Esophagus squamous epithelium (tissue), 5 donors: ENCODE measurements at regions not wholly inside any gene's neighbourhood (a gene's known extent, or its start where the extent isn't known, plus 50 kb on each side); places are given as distances from the start of the nearest gene placed in this dataset.

Experiments used
- DNase-seq: peaks from one replicate; lab custom pipeline; 2025; lab: John Stamatoyannopoulos, UW
- H3K27ac ChIP-seq, 4 donors: fragments of 200-600 bp; sonication (generic); one replicate each; pipeline ENCODE4 v1.5.1; 2016 to 2019; ENCODE audit warnings: mild to moderate bottlenecking in 1 of 4
- H3K27me3 ChIP-seq, 4 donors: fragments of 200-600 bp; sonication (generic); 1 replicate in 3 of 4; 2 replicates in 1 of 4; pipeline versions ENCODE4 v1.5.1 to v1.6.0; 2017 to 2021; ENCODE audit warnings: antibody characterized with exemption in 1 of 4
- H3K36me3 ChIP-seq, 3 donors: fragments of 200-600 bp; sonication (generic); one replicate each; pipeline ENCODE4 v1.5.1; 2016 to 2019
- H3K4me1 ChIP-seq, 3 donors: fragments of 200-600 bp; sonication (generic); one replicate each; pipeline ENCODE4 v1.5.1; 2017 to 2019
- H3K4me3 ChIP-seq, 4 donors: fragments of 200-600 bp; sonication (generic); 1 replicate in 3 of 4; 2 replicates in 1 of 4; pipeline ENCODE4 v1.5.1; 2016 to 2019; ENCODE audit warnings: mild to moderate bottlenecking in 2 of 4, moderate library complexity in 1 of 4
- H3K9me3 ChIP-seq, 3 donors: fragments of 200-600 bp; sonication (generic); one replicate each; pipeline ENCODE4 v1.5.1; 2016 to 2019
- POLR2A ChIP-seq, 4 donors: fragments of 450-650 bp; IDR thresholded peaks; one replicate each; pipeline ENCODE4 v1.6.1; 2017; ENCODE audit warnings: antibody characterized with exemption in 4 of 4, mild to moderate bottlenecking in 4 of 4, moderate library complexity in 3 of 4
- WGBS, 2 donors: methylation state at CpG; one replicate each; pipeline ENCODE4 v1.1.5; 2018; 5-methylcytosine and 5-hydroxymethylcytosine counted together
- intact Hi-C: fragments of 100-400 bp; cut with DNase I; formaldehyde crosslinking; loops from one replicate; pipeline ENCODE4 v1.15.0; 2022
- TF ChIP-seq, protein P1 (sequence below), 6 experiments: fragments of 450-650 bp in 4 of 6; fragments of 200-600 bp in 2 of 6; sonication (generic) in 2 of 6; IDR thresholded peaks; one replicate each; pipeline ENCODE4 v1.5.1; 2016 to 2019; ENCODE audit warnings: antibody characterized with exemption in 6 of 6, mild to moderate bottlenecking in 4 of 6, moderate library complexity in 4 of 6
- donor health status: DM: yes; HTN: yes; CAD: no.

GRCh38 chr18:45357686-45358470 is 257.4 kb upstream of the SLC14A2 start:
- Histone ChIP-seq H3K27me3 (peaks cover 0 to under 1% (median 0%) of the 10 kb centered on the region in 4 donors), H3K27ac (no peak overlapping the region), H3K9me3 (no peaks in the 10 kb centered on the region), H3K36me3 (no peaks in the 10 kb centered on the region), H3K4me3 (no peak overlapping the region), H3K4me1 (peaks cover 0 to 22% (median 0%) of the 10 kb centered on the region in 3 donors)
- intact Hi-C loops, result no loop called here
- DNase-seq, result no peak
- 43 to 54% methylated on average over 5 of the region's 5 CpGs for WGBS, 2 donors
- TF ChIP-seq POLR2A (IDR thresholded peaks at IDR 0.05), result no peak
- TF ChIP-seq, protein P1, sequence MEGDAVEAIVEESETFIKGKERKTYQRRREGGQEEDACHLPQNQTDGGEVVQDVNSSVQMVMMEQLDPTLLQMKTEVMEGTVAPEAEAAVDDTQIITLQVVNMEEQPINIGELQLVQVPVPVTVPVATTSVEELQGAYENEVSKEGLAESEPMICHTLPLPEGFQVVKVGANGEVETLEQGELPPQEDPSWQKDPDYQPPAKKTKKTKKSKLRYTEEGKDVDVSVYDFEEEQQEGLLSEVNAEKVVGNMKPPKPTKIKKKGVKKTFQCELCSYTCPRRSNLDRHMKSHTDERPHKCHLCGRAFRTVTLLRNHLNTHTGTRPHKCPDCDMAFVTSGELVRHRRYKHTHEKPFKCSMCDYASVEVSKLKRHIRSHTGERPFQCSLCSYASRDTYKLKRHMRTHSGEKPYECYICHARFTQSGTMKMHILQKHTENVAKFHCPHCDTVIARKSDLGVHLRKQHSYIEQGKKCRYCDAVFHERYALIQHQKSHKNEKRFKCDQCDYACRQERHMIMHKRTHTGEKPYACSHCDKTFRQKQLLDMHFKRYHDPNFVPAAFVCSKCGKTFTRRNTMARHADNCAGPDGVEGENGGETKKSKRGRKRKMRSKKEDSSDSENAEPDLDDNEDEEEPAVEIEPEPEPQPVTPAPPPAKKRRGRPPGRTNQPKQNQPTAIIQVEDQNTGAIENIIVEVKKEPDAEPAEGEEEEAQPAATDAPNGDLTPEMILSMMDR (IDR thresholded peaks at IDR 0.05), result no peak

DNA sequence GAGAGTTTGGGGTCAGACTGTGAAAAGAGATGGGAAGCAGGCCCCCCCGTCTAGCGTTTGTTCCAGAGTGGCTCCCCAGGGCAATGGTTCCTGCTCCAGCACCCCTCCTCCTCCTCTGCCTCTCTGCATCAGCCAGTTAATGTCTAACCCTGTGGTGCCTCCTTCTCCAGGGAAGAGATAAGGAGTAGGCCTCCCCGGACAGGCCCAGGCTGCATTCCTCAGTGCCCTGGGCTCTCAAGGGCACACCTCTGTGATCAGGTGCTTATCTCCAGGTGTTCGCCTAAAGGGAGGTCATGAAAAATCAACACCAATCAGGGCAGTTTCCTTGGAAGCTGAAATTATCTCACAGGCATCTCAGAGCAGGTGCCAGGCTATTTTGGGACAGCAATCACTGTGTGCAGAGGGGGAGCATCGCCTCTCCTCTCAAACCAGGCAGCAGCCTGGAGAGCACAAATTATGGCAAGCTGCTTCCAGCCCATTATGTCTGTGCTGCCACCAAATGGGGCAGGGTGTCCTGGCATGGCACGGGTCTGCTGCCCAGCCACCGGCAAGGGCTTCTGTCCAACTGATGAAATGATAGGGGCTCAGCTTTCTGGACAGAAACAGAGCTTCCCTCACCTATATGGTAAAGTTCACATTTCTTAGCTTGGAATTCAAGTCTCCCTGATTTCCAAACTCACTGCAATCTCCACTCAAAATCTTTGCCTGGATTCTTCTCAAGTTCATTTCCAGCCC is 255.8 kb upstream of the SLC14A2 start:
- H3K27me3 ChIP-seq, result peaks cover 0 to 3% (median 0%) of the 10 kb centered on the region in 4 donors
- peaks cover 0 to 10% (median 0%) of the 10 kb centered on the region in 3 donors for H3K4me1 ChIP-seq
- no peaks in the 10 kb centered on the region for H3K9me3 ChIP-seq
- no peak overlapping the region for H3K27ac ChIP-seq
- no peak for DNase-seq
- intact Hi-C loops, result no loop called here
- no peaks in the 10 kb centered on the region for H3K36me3 ChIP-seq
- 55 to 65% methylated on average over 6 to 7 of the region's 7 CpGs for WGBS, 2 donors
- TF ChIP-seq, protein P1 (IDR thresholded peaks at IDR 0.05), result no peak
- TF ChIP-seq POLR2A (IDR thresholded peaks at IDR 0.05), result no peak
- no peak overlapping the region for H3K4me3 ChIP-seq

DNA sequence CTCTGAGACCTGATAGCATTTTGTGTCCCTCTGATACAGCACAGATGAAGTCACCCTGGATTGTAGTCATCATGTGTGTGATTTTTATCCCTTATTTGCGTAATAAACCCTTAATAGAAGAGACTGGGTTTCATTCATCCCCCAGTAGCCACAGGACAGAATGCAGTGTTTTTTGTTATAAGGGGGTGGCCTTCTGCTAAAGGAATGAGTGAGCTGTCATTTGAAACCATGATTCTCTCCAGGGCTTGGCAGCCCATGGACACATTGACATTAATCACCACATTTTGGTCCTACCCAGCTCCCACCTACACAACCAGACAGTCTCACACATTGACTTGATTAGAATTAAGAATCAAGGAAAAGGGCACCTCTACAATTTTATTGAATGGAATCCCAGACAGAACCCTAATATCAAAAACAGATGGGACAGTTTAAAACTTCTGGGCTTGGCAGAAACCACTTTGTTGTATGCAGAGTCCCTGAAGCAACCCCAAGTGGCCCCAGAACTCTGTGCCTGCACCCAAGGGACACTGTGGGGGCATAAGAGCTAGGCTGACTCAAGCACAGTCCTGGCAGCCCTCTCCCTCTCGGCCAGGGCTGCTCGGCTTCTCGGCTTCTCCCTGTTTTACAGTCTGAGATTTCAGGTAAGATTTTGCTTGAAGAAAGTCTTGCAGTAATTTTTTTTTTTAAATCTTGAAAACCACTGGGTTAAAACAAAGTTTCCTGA is 254.0 kb upstream of the SLC14A2 start:
- TF ChIP-seq, protein P1 (IDR thresholded peaks at IDR 0.05), result no peak
- no peak for TF ChIP-seq POLR2A (IDR thresholded peaks at IDR 0.05)
- H3K4me3 ChIP-seq, result no peak overlapping the region
- peaks cover 0 to 10% (median 0%) of the 10 kb centered on the region in 3 donors for H3K4me1 ChIP-seq
- H3K9me3 ChIP-seq, result no peaks in the 10 kb centered on the region
- intact Hi-C loops, result no loop called here
- WGBS, 2 donors, result 94 to 95% methylated on average over 3 to 4 of the region's 4 CpGs
- no peak for DNase-seq
- H3K36me3 ChIP-seq, result no peaks in the 10 kb centered on the region
- H3K27me3 ChIP-seq, result peaks cover 0 to 3% (median 0%) of the 10 kb centered on the region in 4 donors
- no peak overlapping the region for H3K27ac ChIP-seq

DNA sequence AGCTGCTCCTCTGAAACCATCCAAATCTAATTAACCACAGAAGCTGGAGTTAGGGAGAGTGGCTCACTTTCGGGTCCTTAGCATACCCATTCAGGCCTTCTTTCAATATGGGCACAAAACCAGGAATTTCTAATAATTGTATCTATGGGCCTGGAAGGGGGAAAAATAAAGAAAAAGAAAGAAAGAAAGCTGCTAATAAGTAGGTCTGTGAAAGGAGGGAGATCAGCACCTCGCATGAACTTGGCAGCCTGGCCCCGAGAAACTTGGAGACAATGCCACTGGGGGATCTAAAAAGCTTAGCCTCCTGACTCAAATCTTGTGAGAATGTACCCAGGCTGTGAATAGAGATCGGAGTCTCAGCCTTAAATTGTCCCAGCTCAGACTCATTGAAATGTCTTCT is 252.1 kb upstream of the SLC14A2 start:
- 77 to 81% methylated on average over 4 of the region's 4 CpGs for WGBS, 2 donors
- H3K4me1 ChIP-seq, result peaks cover 0 to 1% (median 0%) of the 10 kb centered on the region in 3 donors
- DNase-seq, result no peak
- H3K27me3 ChIP-seq, result peaks cover 0 to 3% (median 0%) of the 10 kb centered on the region in 4 donors
- TF ChIP-seq POLR2A (IDR thresholded peaks at IDR 0.05), result no peak
- TF ChIP-seq, protein P1 (IDR thresholded peaks at IDR 0.05), result no peak
- H3K4me3 ChIP-seq, result no peak overlapping the region
- H3K9me3 ChIP-seq, result no peaks in the 10 kb centered on the region
- intact Hi-C loops, result no loop called here
- no peak overlapping the region for H3K27ac ChIP-seq
- no peaks in the 10 kb centered on the region for H3K36me3 ChIP-seq
